ENCODE measurements at regions not wholly inside any gene's neighbourhood (a gene's known extent, or its start where the extent isn't known, plus 50 kb on each side); places are given as distances from the start of the nearest gene placed in this dataset.

DNA sequence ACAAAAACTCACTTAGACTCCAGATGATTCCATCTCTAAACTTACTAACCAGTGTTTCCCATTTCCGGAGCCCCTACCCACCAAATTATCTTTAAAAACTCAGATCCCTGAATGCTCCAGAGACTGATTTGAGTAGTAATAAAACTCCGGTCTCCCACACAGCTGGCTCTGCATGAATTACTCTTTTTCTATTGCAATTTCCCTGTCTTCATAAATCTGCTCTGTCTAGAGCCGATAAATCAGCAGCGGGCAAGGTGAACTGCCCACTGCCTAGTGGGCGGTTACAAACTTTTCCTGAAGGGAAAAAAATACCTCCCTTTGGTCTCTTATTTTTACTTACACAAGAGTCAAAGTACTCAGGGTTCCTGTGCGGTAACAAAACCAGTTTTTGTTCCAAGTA lies 624.4 kb upstream of the RORB start:
- TF ChIP-seq, protein P1, sequence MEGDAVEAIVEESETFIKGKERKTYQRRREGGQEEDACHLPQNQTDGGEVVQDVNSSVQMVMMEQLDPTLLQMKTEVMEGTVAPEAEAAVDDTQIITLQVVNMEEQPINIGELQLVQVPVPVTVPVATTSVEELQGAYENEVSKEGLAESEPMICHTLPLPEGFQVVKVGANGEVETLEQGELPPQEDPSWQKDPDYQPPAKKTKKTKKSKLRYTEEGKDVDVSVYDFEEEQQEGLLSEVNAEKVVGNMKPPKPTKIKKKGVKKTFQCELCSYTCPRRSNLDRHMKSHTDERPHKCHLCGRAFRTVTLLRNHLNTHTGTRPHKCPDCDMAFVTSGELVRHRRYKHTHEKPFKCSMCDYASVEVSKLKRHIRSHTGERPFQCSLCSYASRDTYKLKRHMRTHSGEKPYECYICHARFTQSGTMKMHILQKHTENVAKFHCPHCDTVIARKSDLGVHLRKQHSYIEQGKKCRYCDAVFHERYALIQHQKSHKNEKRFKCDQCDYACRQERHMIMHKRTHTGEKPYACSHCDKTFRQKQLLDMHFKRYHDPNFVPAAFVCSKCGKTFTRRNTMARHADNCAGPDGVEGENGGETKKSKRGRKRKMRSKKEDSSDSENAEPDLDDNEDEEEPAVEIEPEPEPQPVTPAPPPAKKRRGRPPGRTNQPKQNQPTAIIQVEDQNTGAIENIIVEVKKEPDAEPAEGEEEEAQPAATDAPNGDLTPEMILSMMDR (IDR thresholded peaks at IDR 0.05; ENCODE audit: low read depth, low read length, poor library complexity, severe bottlenecking) = no peak
- TF ChIP-seq EZH2phosphoT487 (IDR thresholded peaks at IDR 0.05; ENCODE audit: borderline replicate concordance, low read length) = no peak

Measured in DOHH2 (cell line).